Osteocyte (in vitro differentiated cells): ENCODE measurements at regions not wholly inside any gene's neighbourhood (a gene's known extent, or its start where the extent isn't known, plus 50 kb on each side); places are given as distances from the start of the nearest gene placed in this dataset.
"Not testable (repeated sequence)": the region's sequence is repeated elsewhere in the genome, so short reads cannot be mapped to it uniquely, and the experiment has no call there.

ENCODE experiments used
- DNase-seq: peaks from one replicate; pipeline ENCODE4 v3.0.0; 2021; ENCODE audit warnings: mixed read lengths; ENCODE audit not compliant: unreplicated experiment; ENCODE audit errors: extremely low spot score
- H3K27ac Mint-ChIP-seq: one replicate; pipeline ENCODE4 v1.8.0; 2021; ENCODE audit warnings: mild to moderate bottlenecking, mixed read lengths; ENCODE audit not compliant: unreplicated experiment
- H3K27me3 Mint-ChIP-seq: one replicate; pipeline ENCODE4 v1.8.0; 2021; ENCODE audit warnings: mixed read lengths; ENCODE audit not compliant: unreplicated experiment
- H3K36me3 Mint-ChIP-seq: one replicate; pipeline ENCODE4 v1.8.0; 2021; ENCODE audit warnings: mixed read lengths; ENCODE audit not compliant: unreplicated experiment
- H3K4me1 Mint-ChIP-seq: one replicate; pipeline ENCODE4 v1.8.0; 2021; ENCODE audit warnings: mixed read lengths; ENCODE audit not compliant: unreplicated experiment
- H3K4me3 Mint-ChIP-seq: one replicate; pipeline ENCODE4 v1.8.0; 2021; ENCODE audit warnings: mild to moderate bottlenecking, moderate library complexity, mixed read lengths; ENCODE audit not compliant: unreplicated experiment
- H3K9me3 Mint-ChIP-seq: one replicate; pipeline ENCODE4 v1.8.0; 2021; ENCODE audit warnings: mixed read lengths; ENCODE audit not compliant: unreplicated experiment
- CTCF ChIP-seq: fragments of 200-600 bp; sonication (generic); IDR thresholded peaks from 2 replicates; pipeline ENCODE4 v1.5.0; 2021; ENCODE audit warnings: antibody characterized with exemption, mild to moderate bottlenecking, moderate library complexity

- no peak for TF ChIP-seq CTCF
- no peak for DNase-seq
- Mint-ChIP-seq H3K9me3 (peaks cover 10% of the 10 kb centered on the region), H3K4me1 (peaks cover 10% of the 10 kb centered on the region), H3K27ac (no peak overlapping the region), H3K36me3 (no peaks in the 10 kb centered on the region), H3K27me3 (peaks cover 5% of the 10 kb centered on the region), H3K4me3 (no peak overlapping the region)
Measured at GRCh38 chr5:126055348-126055729, 367.9 kb upstream of the GRAMD2B start.

DNA sequence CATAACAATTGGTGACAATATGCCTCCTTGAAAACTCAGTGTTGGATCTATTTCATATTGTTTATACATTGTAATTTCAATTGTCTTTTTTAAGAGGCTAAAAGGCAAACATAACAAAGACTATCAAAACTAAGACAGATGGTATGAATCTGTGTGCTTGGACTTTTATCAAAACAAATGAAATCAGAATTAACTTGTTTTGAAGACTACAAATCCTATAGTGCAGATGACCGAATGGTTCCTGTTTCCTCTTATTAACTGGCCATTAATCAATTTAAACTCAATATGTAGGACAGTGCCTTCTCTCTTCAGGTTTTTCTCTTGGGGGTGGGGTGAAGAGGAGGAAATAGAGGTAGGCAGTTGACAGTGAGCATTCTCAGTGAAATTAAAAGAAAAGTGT is 366.9 kb upstream of the GRAMD2B start:
- DNase-seq, result no peak
- H3K36me3 Mint-ChIP-seq, result no peaks in the 10 kb centered on the region
- H3K27me3 Mint-ChIP-seq, result peaks cover 5% of the 10 kb centered on the region
- peaks cover 10% of the 10 kb centered on the region for H3K4me1 Mint-ChIP-seq
- H3K27ac Mint-ChIP-seq, result no peak overlapping the region
- peaks cover 10% of the 10 kb centered on the region for H3K9me3 Mint-ChIP-seq
- no peak overlapping the region for H3K4me3 Mint-ChIP-seq
- TF ChIP-seq CTCF, result no peak

DNA sequence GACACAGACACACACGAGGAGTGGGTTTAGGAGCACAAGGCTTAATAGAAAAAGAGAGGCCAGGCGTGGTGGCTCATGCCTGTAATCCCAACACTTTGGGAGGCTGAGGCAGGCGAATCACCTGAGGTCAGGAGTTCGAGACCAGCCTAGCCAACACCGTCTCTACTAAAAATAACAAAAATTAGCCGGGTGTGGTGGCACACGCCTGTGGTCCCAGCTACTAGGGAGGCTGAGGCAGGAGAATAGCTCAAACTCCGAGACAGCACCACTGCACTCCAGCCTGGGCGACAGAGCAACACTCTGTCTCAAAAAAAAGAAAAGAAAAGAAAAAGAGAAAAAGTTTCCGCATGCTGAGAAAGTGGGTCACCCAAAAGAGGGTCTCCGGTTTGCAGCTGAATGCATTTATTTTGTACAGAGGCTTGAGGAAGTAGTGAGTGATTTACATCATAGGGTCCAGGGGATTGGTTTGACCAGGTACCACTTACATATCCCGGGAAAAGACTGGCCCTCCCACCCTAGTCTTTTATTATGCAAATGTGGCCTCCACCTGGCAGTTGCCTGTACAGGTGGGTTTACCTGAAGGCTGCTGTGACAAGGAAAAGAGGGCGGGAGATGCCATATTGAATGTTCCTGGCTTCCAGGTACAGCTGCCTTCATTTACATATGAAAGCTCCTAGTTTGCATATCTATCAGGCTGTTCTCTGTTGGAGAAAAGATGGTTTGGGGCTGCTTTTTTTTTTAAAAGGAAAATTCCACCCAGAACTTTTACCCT is 366.2 kb upstream of the GRAMD2B start:
- Mint-ChIP-seq H3K36me3 (no peaks in the 10 kb centered on the region), H3K4me1 (peaks cover 10% of the 10 kb centered on the region), H3K4me3 (no peak overlapping the region), H3K27ac (no peak overlapping the region), H3K27me3 (peaks cover 5% of the 10 kb centered on the region), H3K9me3 (peaks cover 10% of the 10 kb centered on the region)
- no peak for TF ChIP-seq CTCF
- no peak for DNase-seq

GRCh38 chr5:126058392-126058791 is 364.8 kb upstream of the GRAMD2B start:
- not testable (repeated sequence) for H3K27me3 Mint-ChIP-seq, H3K9me3 Mint-ChIP-seq, DNase-seq, H3K4me3 Mint-ChIP-seq, H3K27ac Mint-ChIP-seq, H3K36me3 Mint-ChIP-seq, H3K4me1 Mint-ChIP-seq

GRCh38 chr5:126062398-126063221 is 360.6 kb upstream of the GRAMD2B start:
- Mint-ChIP-seq H3K27ac (no peak overlapping the region), H3K27me3 (no peaks in the 10 kb centered on the region), H3K9me3 (peaks cover 5% of the 10 kb centered on the region), H3K4me3 (no peak overlapping the region), H3K4me1 (no peaks in the 10 kb centered on the region), H3K36me3 (no peaks in the 10 kb centered on the region)
- no peak for DNase-seq
- TF ChIP-seq CTCF, result no peak
